ENCODE measurements at regions not wholly inside any gene's neighbourhood (a gene's known extent, or its start where the extent isn't known, plus 50 kb on each side); places are given as distances from the start of the nearest gene placed in this dataset.

- TF ChIP-seq, protein P1, sequence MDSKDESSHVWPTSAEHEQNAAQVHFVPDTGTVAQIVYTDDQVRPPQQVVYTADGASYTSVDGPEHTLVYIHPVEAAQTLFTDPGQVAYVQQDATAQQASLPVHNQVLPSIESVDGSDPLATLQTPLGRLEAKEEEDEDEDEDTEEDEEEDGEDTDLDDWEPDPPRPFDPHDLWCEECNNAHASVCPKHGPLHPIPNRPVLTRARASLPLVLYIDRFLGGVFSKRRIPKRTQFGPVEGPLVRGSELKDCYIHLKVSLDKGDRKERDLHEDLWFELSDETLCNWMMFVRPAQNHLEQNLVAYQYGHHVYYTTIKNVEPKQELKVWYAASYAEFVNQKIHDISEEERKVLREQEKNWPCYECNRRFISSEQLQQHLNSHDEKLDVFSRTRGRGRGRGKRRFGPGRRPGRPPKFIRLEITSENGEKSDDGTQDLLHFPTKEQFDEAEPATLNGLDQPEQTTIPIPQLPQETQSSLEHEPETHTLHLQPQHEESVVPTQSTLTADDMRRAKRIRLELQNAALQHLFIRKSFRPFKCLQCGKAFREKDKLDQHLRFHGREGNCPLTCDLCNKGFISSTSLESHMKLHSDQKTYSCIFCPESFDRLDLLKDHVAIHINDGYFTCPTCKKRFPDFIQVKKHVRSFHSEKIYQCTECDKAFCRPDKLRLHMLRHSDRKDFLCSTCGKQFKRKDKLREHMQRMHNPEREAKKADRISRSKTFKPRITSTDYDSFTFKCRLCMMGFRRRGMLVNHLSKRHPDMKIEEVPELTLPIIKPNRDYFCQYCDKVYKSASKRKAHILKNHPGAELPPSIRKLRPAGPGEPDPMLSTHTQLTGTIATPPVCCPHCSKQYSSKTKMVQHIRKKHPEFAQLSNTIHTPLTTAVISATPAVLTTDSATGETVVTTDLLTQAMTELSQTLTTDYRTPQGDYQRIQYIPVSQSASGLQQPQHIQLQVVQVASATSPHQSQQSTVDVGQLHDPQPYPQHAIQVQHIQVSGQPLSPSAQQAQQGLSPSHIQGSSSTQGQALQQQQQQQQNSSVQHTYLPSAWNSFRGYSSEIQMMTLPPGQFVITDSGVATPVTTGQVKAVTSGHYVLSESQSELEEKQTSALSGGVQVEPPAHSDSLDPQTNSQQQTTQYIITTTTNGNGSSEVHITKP (CRISPR knock-in tag; IDR thresholded peaks at IDR 0.05; ENCODE audit: low read depth), result no peak
- TF ChIP-seq DZIP1 (CRISPR knock-in tag; IDR thresholded peaks at IDR 0.05) (no peak), NFAT5 (CRISPR knock-in tag; IDR thresholded peaks at IDR 0.05) (no peak), NBN (conservative IDR thresholded peaks at IDR 0.05) (no peak), ISL2 (CRISPR knock-in tag; IDR thresholded peaks at IDR 0.05) (peak; percentile 94), EP300 (IDR thresholded peaks at IDR 0.05; ENCODE audit: low read depth in 2 of 2, low read length in 2 of 2) (peak in 1 of 2 experiments; percentile 85; a peak in 2 of 4 replicates), EP300 (CRISPR knock-in tag; IDR thresholded peaks at IDR 0.05; ENCODE audit: borderline replicate concordance) (no peak), ZNF431 (CRISPR knock-in tag; IDR thresholded peaks at IDR 0.05; ENCODE audit: borderline replicate concordance, low read depth) (no peak), ZNF235 (CRISPR knock-in tag; IDR thresholded peaks at IDR 0.05; ENCODE audit: borderline replicate concordance) (no peak), SIX1 (CRISPR knock-in tag; IDR thresholded peaks at IDR 0.05; ENCODE audit: borderline replicate concordance) (peak; percentile 96), KDM1A (CRISPR knock-in tag; IDR thresholded peaks at IDR 0.05) (no peak), ZNF530 (CRISPR knock-in tag; IDR thresholded peaks at IDR 0.05; ENCODE audit: low read depth) (no peak), ZFYVE20 (CRISPR knock-in tag; IDR thresholded peaks at IDR 0.05; ENCODE audit: borderline replicate concordance, low read depth) (no peak), HOXA3 (CRISPR knock-in tag; IDR thresholded peaks at IDR 0.05) (no peak), NR2F6 (IDR thresholded peaks at IDR 0.05) (peak; percentile 28; the same call in 1 of the 2 replicates), NR2F6 (CRISPR knock-in tag; IDR thresholded peaks at IDR 0.05) (no peak), HOXA7 (CRISPR knock-in tag; IDR thresholded peaks at IDR 0.05) (no peak), ZNF780A (CRISPR knock-in tag; IDR thresholded peaks at IDR 0.05) (no peak), ZNF652 (CRISPR knock-in tag; IDR thresholded peaks at IDR 0.05; ENCODE audit: borderline replicate concordance, low read depth) (no peak), SP2 (CRISPR knock-in tag; IDR thresholded peaks at IDR 0.05) (no peak)
Observed at GRCh38 chr14:86892152-86892956, 1100.6 kb downstream of the GALC start (continued).
